A549 (cell line): ENCODE measurements at regions not wholly inside any gene's neighbourhood (a gene's known extent, or its start where the extent isn't known, plus 50 kb on each side); places are given as distances from the start of the nearest gene placed in this dataset.

Experiments used
- ATAC-seq, 2 experiments: fragments of 200-7000 bp in 1 of 2; fragments of >200 bp in 1 of 2; cut with Nextera tagmentation in 1 of 2; cut with Tn5 transposase in 1 of 2; 3 replicates each; pipeline versions ENCODE4 v1.8.0 to v1.9.1; 2018 to 2020; ENCODE audit warnings: mild to moderate bottlenecking in 1 of 2, moderate library complexity in 1 of 2
- CTCF ChIA-PET: fragments of 300-600 bp; sonication (Branson Sonifier 250); formaldehyde crosslinking; extraction: SDS; loops from one replicate; lab custom pipeline; 2021; ENCODE audit warnings: antibody characterized with exemption, inconsistent platforms; lab: Yijun Ruan, JAX
- POLR2A ChIA-PET: fragments of 350-600 bp; formaldehyde crosslinking; extraction: SDS; loops from one replicate; lab custom pipeline; 2021; ENCODE audit warnings: antibody characterized with exemption, inconsistent platforms; lab: Yijun Ruan, JAX
- DNase-seq, 2 experiments: peaks; one replicate each; pipeline versions ENCODE4 v3.0.0 to v3.0.0-alpha.2; 2011 to 2016; ENCODE audit warnings: low read depth in 1 of 2, low spot score in 1 of 2
- FAIRE-seq: peaks from 2 replicates; lab custom pipeline; 2011; peaks lifted over from hg19 to GRCh38; lab: Jason Lieb, UNC
- H3K27ac ChIP-seq, 2 experiments: fragments of >200 bp; sonication (Bioruptor Twin); formaldehyde crosslinking; 3 replicates each; pipeline ENCODE4 v1.5.1; 2016 to 2017
- H3K4me1 ChIP-seq: fragments of >200 bp; sonication (Bioruptor Twin); formaldehyde crosslinking; 3 replicates; pipeline ENCODE4 v1.6.1; 2016
- H3K4me2 ChIP-seq: fragments of >200 bp; sonication (Bioruptor Twin); formaldehyde crosslinking; 3 replicates; pipeline ENCODE4 v1.6.1; 2016
- H3K4me3 ChIP-seq: fragments of >200 bp; sonication (Bioruptor Twin); formaldehyde crosslinking; 3 replicates; pipeline ENCODE4 v1.5.1; 2016
- H3K9me3 ChIP-seq: fragments of >200 bp; sonication (Bioruptor Twin); formaldehyde crosslinking; 3 replicates; pipeline ENCODE4 v1.6.1; 2016
- CEBPB ChIP-seq, 2 experiments: fragments of >200 bp in 1 of 2; sonication (Bioruptor Twin) in 1 of 2; formaldehyde crosslinking in 1 of 2; IDR thresholded peaks; 2 replicates each; pipeline ENCODE4 v1.6.1; 2012 to 2016
- CHD4 ChIP-seq: fragments of 200-600 bp; sonication (generic); IDR thresholded peaks from 2 replicates; pipeline ENCODE4 v1.6.1; 2016; ENCODE audit warnings: antibody characterized with exemption, mild to moderate bottlenecking, borderline replicate concordance
- EHF ChIP-seq: fragments of 250-450 bp; sonication (Bioruptor Pico); IDR thresholded peaks from 2 replicates; pipeline ENCODE4 v1.5.0; 2020; ENCODE audit warnings: mild to moderate bottlenecking
- FOSL2 ChIP-seq, 2 experiments: fragments of 450-650 bp in 1 of 2; fragments of >200 bp in 1 of 2; sonication (Bioruptor Twin) in 1 of 2; formaldehyde crosslinking; IDR thresholded peaks; 2 replicates each; pipeline versions ENCODE4 v1.5.0 to v1.6.1; 2016 to 2020; ENCODE audit warnings: mild to moderate bottlenecking in 1 of 2, moderate library complexity in 1 of 2
- FOXS1 ChIP-seq: fragments of 250-450 bp; sonication (Bioruptor Pico); IDR thresholded peaks from 2 replicates; pipeline ENCODE4 v1.5.0; 2020; ENCODE audit warnings: mild to moderate bottlenecking, moderate library complexity
- GATA3 ChIP-seq: IDR thresholded peaks from 2 replicates; pipeline ENCODE4 v1.6.1; 2012; ENCODE audit warnings: borderline replicate concordance
- HDAC2 ChIP-seq: fragments of 200-600 bp; sonication (generic); IDR thresholded peaks from 2 replicates; pipeline ENCODE4 v1.6.1; 2016
- HEYL ChIP-seq: fragments of 250-450 bp; sonication (Bioruptor Pico); IDR thresholded peaks from 2 replicates; pipeline ENCODE4 v1.8.0; 2021; ENCODE audit warnings: mild to moderate bottlenecking, moderate library complexity
- HOXA7 ChIP-seq: fragments of 250-450 bp; sonication (Bioruptor Pico); IDR thresholded peaks from 2 replicates; pipeline ENCODE4 v1.5.0; 2020; ENCODE audit warnings: mild to moderate bottlenecking, moderate library complexity
- HOXB13 ChIP-seq: fragments of 250-450 bp; sonication (Bioruptor Pico); IDR thresholded peaks from 2 replicates; pipeline ENCODE4 v1.5.0; 2020; ENCODE audit warnings: low read depth, mild to moderate bottlenecking, moderate library complexity
- MAFK ChIP-seq: fragments of 450-650 bp; IDR thresholded peaks from 2 replicates; pipeline ENCODE4 v1.6.1; 2014; ENCODE audit not compliant: partially characterized antibody
- NPAS2 ChIP-seq: fragments of 250-450 bp; sonication (Bioruptor Pico); IDR thresholded peaks from 2 replicates; pipeline ENCODE4 v1.8.0; 2022; ENCODE audit warnings: mild to moderate bottlenecking, moderate library complexity, borderline replicate concordance
- NR3C1 ChIP-seq: fragments of >200 bp; sonication (Bioruptor Twin); formaldehyde crosslinking; IDR thresholded peaks from 3 replicates; pipeline ENCODE4 v1.6.1; 2017
- POLR2A ChIP-seq: IDR thresholded peaks from 2 replicates; pipeline ENCODE4 v1.6.1; 2012; ENCODE audit warnings: mild to moderate bottlenecking, low read length
- RCOR1 ChIP-seq: fragments of 150-350 bp; IDR thresholded peaks from 2 replicates; pipeline ENCODE4 v1.6.1; 2014; ENCODE audit warnings: antibody characterized with exemption, low read length, low read depth
- RFX5 ChIP-seq: fragments of 450-650 bp; IDR thresholded peaks from 2 replicates; pipeline ENCODE4 v1.7.1; 2014; ENCODE audit warnings: antibody characterized with exemption, mild to moderate bottlenecking, moderate library complexity
- ZNF302 ChIP-seq: fragments of 250-450 bp; sonication (Bioruptor Pico); IDR thresholded peaks from 2 replicates; pipeline ENCODE4 v1.9.0; 2021; ENCODE audit warnings: inconsistent platforms, mild to moderate bottlenecking, moderate library complexity
- WGBS: methylation state at CpG from one replicate; pipeline ENCODE4 v1.1.6; 2017; ENCODE audit errors: missing lambda C conversion rate; 5-methylcytosine and 5-hydroxymethylcytosine counted together
- TF ChIP-seq, protein P1 (sequence below): fragments of 150-350 bp; IDR thresholded peaks from 2 replicates; pipeline ENCODE4 v1.6.1; 2014; ENCODE audit warnings: low read depth, mild to moderate bottlenecking, low read length
- TF ChIP-seq, protein P2 (sequence below): fragments of >200 bp; sonication (Bioruptor Twin); formaldehyde crosslinking; IDR thresholded peaks from 2 replicates; pipeline ENCODE4 v1.6.1; 2016
- TF ChIP-seq, protein P3 (sequence below): fragments of 250-450 bp; sonication (Bioruptor Pico); IDR thresholded peaks from 2 replicates; pipeline ENCODE4 v1.5.0; 2020; ENCODE audit warnings: low read depth, mild to moderate bottlenecking, moderate library complexity
- TF ChIP-seq, protein P4 (sequence below): IDR thresholded peaks from 2 replicates; pipeline ENCODE4 v1.6.1; 2012; ENCODE audit warnings: low read depth, borderline replicate concordance

DNA sequence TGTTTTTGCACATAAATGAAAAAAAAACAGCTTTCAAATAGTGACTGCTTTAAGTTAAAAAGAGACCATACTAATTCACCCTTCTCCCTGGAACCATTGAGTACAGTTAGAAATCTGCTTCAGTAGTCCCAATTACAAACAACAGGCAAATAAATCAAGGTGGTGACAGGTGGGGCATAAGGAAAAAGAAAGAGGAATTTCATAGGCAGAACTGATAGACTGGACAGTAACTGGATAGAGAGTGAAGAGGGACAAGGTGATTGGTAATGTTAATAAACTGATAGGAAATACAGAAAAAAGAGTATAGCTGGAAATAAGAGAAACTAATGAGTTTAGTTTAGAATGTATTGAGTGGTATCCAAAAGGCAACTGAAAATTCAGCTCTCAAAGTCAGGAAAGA lies 56.0 kb downstream of the SLC41A2 start:
- no peak overlapping the region for H3K4me2 ChIP-seq
- no peaks in the 10 kb centered on the region for H3K4me1 ChIP-seq
- CTCF ChIA-PET: no interaction called here
- POLR2A ChIA-PET: no interaction called here
- ATAC-seq (no peak), DNase-seq (no peak), FAIRE-seq (peak; percentile 18)
- H3K4me3 ChIP-seq: no peak overlapping the region
- H3K27ac ChIP-seq: no peak overlapping the region
- H3K9me3 ChIP-seq: 0 out of 3 replicates have a peak, but pooled peaks cover 2% of the 10 kb centered on the region
- TF ChIP-seq FOXS1 (CRISPR knock-in tag) (no peak), NPAS2 (no peak), HOXB13 (no peak), RCOR1 (no peak), RFX5 (no peak), HOXA7 (CRISPR knock-in tag) (no peak)
- TF ChIP-seq, protein P1, sequence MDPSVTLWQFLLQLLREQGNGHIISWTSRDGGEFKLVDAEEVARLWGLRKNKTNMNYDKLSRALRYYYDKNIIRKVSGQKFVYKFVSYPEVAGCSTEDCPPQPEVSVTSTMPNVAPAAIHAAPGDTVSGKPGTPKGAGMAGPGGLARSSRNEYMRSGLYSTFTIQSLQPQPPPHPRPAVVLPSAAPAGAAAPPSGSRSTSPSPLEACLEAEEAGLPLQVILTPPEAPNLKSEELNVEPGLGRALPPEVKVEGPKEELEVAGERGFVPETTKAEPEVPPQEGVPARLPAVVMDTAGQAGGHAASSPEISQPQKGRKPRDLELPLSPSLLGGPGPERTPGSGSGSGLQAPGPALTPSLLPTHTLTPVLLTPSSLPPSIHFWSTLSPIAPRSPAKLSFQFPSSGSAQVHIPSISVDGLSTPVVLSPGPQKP: no peak
- TF ChIP-seq, protein P2, sequence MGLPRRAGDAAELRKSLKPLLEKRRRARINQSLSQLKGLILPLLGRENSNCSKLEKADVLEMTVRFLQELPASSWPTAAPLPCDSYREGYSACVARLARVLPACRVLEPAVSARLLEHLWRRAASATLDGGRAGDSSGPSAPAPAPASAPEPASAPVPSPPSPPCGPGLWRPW: no peak
- TF ChIP-seq, protein P3, sequence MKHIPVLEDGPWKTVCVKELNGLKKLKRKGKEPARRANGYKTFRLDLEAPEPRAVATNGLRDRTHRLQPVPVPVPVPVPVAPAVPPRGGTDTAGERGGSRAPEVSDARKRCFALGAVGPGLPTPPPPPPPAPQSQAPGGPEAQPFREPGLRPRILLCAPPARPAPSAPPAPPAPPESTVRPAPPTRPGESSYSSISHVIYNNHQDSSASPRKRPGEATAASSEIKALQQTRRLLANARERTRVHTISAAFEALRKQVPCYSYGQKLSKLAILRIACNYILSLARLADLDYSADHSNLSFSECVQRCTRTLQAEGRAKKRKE (CRISPR knock-in tag): no peak

DNA sequence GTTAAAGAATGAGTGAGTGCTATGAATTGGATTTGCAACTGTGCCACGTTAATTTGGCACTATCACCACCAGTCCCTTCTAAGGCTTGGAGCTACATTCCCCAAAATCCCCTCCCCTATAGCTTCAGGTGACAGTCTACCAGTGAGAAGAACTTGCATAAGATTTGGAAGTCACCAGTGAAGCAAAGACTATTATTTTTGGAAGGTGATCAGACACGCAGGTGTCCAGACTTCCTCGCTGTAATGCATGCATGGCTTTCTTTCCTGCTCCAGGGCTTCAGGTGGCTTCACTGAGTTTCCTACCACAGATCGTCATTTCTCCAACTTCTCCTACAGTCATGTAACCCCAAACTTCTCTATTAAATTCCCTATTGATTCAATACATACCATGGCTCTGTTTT lies 61.4 kb downstream of the SLC41A2 start:
- CTCF ChIA-PET: interaction anchor here (0.7 kb wide), 1 partner anchor 684 kb away, joined by 4 read pairs; no protein-coding TSS in a partner anchor
- no peak for TF ChIP-seq CHD4
- no peak for TF ChIP-seq EHF (CRISPR knock-in tag)
- no peak for TF ChIP-seq ZNF302 (CRISPR knock-in tag)
- no peak for TF ChIP-seq HDAC2
- 61% methylated on average over 4 of the region's 4 CpGs for WGBS
- FAIRE-seq (no peak), DNase-seq (no peak), ATAC-seq (peak in 1 of 2 experiments; percentile 45; a peak in 2 of 6 replicates)
- Histone ChIP-seq H3K4me3 (no peak overlapping the region), H3K27ac (peak overlapping the region in 1 of 2 experiments; percentile 32; a peak in 1 of 6 replicates), H3K4me2 (peak overlapping the region; percentile 63), H3K9me3 (0 out of 3 replicates have a peak, but pooled peaks cover 2% of the 10 kb centered on the region), H3K4me1 (peaks cover 21% of the 10 kb centered on the region; the same call in 2 of the 3 replicates)
- POLR2A ChIA-PET: no interaction called here

DNA sequence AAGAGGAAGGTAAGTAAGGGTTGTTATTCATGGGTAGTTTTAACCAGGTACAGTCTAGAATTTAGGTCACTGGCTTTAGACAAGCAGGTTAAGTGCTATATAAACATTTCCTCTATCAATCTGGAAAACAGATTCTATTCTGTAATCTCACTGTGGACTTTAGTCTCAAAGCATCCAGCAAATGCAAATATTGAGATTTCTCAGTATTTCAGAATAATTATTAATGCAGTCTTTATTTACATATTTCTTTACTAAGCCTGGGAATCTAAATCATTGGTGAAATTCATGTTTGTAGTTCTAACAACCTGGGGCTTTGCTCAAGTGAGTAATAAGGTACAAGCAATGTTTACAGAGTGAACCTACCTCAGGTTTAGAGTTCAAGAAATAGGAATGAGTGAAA lies 61.9 kb downstream of the SLC41A2 start:
- FAIRE-seq: no peak
- CTCF ChIA-PET: no interaction called here
- Histone ChIP-seq H3K4me2 (peak overlapping the region; percentile 63), H3K9me3 (0 out of 3 replicates have a peak, but pooled peaks cover 2% of the 10 kb centered on the region), H3K27ac (no peak overlapping the region), H3K4me3 (no peak overlapping the region), H3K4me1 (peaks cover 21% of the 10 kb centered on the region; the same call in 2 of the 3 replicates)
- no peak for TF ChIP-seq NR3C1
- TF ChIP-seq GATA3: peak; percentile 71
- TF ChIP-seq FOSL2 (IDR thresholded peaks at IDR 0.05): no peak
- peak; percentile 48; the same call in 1 of the 2 replicates for TF ChIP-seq FOSL2 (CRISPR knock-in tag; IDR thresholded peaks at IDR 0.05)
- no peak for TF ChIP-seq CHD4
- no peak for TF ChIP-seq MAFK
- TF ChIP-seq POLR2A: no peak
- no peak for TF ChIP-seq HEYL (CRISPR knock-in tag)
- TF ChIP-seq, protein P4, sequence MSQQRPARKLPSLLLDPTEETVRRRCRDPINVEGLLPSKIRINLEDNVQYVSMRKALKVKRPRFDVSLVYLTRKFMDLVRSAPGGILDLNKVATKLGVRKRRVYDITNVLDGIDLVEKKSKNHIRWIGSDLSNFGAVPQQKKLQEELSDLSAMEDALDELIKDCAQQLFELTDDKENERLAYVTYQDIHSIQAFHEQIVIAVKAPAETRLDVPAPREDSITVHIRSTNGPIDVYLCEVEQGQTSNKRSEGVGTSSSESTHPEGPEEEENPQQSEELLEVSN: no peak
- TF ChIP-seq, protein P3 (CRISPR knock-in tag): no peak
- 0 out of 4 replicates have a peak, but pooled peaks of 1 of the 2 experiments have one; percentile 8 for TF ChIP-seq CEBPB (IDR thresholded peaks at IDR 0.05)
- TF ChIP-seq NPAS2: no peak
- DNase-seq: peak in 1 of 2 experiments; percentile 65
- peak in 1 of 2 experiments; percentile 76; a peak in 3 of 6 replicates for ATAC-seq
- POLR2A ChIA-PET: no interaction called here
